OCI-LY7 (cell line): ENCODE measurements at regions not wholly inside any gene's neighbourhood (a gene's known extent, or its start where the extent isn't known, plus 50 kb on each side); places are given as distances from the start of the nearest gene placed in this dataset.

Source experiments
- EZH2phosphoT487 ChIP-seq: fragments of 200-600 bp; sonication (generic); IDR thresholded peaks from 2 replicates; pipeline ENCODE4 v1.6.1; 2018; ENCODE audit warnings: low read depth, borderline replicate concordance, mild to moderate bottlenecking, mixed run types, antibody characterized with exemption, low read length, moderate library complexity, mixed read lengths
- TF ChIP-seq, protein P1 (sequence below): fragments of 200-600 bp; sonication (generic); conservative IDR thresholded peaks from 2 replicates; pipeline ENCODE4 v1.5.1; 2014; ENCODE audit warnings: mild to moderate bottlenecking, antibody characterized with exemption, low read length, moderate library complexity, mixed read lengths

GRCh38 chr3:104190681-104191080, 1176.0 kb upstream of the ALCAM start:
- TF ChIP-seq, protein P1, sequence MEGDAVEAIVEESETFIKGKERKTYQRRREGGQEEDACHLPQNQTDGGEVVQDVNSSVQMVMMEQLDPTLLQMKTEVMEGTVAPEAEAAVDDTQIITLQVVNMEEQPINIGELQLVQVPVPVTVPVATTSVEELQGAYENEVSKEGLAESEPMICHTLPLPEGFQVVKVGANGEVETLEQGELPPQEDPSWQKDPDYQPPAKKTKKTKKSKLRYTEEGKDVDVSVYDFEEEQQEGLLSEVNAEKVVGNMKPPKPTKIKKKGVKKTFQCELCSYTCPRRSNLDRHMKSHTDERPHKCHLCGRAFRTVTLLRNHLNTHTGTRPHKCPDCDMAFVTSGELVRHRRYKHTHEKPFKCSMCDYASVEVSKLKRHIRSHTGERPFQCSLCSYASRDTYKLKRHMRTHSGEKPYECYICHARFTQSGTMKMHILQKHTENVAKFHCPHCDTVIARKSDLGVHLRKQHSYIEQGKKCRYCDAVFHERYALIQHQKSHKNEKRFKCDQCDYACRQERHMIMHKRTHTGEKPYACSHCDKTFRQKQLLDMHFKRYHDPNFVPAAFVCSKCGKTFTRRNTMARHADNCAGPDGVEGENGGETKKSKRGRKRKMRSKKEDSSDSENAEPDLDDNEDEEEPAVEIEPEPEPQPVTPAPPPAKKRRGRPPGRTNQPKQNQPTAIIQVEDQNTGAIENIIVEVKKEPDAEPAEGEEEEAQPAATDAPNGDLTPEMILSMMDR = no peak
- TF ChIP-seq EZH2phosphoT487 = no peak
